SKM-1 (cell line): ENCODE measurements at regions not wholly inside any gene's neighbourhood (a gene's known extent, or its start where the extent isn't known, plus 50 kb on each side); places are given as distances from the start of the nearest gene placed in this dataset.

ENCODE experiments used
- DNase-seq: peaks from one replicate; lab custom pipeline; 2025; ENCODE audit not compliant: unreplicated experiment; lab: John Stamatoyannopoulos, UW

DNA sequence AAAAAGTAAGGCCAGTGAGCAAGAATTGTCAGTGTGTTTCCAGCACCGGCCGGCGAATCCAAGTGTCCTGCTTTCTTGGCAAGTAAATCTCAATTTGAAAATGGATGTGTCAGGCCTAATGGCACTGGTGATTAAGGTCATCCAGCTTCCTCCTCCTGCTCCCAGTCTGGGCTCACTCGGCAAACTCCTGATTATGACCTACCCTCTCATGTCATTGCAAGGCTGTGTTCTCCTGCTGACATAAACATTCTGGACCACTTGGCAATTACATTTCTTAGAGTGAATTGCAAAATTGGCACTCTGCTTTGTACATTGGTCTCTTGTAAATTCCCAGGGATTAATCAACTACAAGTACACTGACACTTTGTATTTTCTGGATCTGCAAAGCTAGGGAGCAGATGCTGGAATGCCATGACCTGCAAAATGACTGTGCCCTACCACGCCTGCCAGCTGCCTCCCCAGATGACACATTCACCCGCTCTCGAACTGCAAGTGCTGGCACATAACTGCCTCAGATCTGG is 473.8 kb downstream of the KIF20B start:
- DNase-seq: no peak

DNA sequence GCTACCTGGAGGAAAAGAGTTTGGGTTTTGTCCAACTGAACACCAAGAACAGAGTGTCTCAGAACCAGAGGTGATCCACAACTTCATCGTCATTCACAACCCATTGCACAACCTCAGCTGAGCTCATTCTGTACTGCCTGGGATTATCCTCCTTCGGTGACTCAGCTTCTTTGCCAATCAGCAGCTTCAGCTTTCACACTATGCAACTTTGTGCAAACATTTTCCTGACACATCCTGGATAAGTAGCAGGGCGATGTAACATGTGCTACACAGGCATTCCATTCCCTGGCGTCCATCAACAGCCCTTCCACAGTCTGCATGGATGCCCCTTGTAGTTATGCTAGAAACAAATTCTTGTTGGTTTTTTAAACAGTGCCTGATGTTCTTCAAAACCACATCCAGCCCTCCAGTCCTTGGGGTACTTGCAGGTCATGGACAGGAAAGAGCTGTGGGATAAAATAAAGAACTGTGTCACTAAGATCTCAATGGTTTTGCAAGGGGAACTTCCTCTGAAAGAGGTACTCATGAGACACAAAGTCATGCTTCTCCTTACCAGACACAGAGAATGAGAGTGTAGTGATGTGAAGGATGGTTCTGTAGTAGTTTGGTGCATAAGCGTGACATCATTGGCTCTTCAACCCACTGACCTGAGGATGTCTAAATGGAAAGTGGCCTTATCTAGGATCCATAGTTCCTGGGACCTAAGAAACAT is 478.5 kb downstream of the KIF20B start:
- DNase-seq: peak; percentile 90

DNA sequence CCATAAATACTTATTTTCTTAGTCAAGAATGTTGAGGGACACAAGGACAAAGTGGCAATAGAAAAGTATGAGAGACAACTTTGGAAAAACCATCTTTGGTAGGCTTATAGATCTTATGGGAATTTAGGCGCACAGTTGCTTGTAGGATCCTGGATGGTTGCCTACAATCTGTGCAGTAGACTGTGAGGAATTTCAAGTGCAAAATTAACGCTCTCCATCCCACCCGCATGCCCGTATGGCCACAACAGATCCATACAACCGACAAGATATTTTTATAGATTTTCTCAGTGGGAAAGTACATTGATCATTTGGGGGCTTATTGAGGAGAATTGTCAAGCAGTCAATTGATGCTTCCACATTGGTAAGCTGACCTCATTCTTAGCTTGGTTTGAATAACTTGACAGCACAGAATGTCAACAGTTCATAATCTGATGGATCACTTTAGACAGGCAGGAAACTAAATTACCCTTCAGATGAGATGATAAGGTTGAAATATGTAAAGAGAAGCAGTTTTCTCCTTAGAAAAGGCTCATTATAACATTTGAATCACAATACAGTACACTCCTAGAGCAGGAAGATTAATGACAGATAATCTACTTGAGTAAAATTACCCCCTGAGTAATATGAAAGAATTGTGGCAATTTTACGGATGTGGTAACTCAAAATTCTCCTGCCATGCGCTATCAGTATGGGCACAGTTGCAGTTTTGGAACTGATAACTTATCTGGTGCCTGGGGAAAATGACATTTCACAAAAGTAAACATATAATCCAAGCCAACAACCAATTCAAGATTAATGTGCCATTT is 479.7 kb downstream of the KIF20B start:
- DNase-seq: no peak

DNA sequence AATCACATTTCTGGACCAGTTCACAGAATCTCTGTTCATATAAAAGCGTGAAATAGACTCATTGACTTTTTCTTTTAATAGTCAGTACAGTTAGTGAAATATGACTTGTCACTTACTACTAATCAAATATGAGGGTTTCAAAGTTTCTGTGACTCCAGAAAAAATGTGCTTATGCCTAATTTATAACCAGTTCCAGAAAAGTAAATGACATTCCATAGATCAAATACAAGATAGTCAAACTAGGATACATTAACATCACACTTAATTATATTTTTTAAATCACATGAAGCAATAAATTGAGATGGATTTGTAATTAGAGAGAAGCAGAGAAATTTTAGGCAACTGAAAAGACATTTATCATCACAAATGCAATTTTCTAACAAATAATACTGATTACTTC is 491.4 kb downstream of the KIF20B start:
- DNase-seq: no peak

DNA sequence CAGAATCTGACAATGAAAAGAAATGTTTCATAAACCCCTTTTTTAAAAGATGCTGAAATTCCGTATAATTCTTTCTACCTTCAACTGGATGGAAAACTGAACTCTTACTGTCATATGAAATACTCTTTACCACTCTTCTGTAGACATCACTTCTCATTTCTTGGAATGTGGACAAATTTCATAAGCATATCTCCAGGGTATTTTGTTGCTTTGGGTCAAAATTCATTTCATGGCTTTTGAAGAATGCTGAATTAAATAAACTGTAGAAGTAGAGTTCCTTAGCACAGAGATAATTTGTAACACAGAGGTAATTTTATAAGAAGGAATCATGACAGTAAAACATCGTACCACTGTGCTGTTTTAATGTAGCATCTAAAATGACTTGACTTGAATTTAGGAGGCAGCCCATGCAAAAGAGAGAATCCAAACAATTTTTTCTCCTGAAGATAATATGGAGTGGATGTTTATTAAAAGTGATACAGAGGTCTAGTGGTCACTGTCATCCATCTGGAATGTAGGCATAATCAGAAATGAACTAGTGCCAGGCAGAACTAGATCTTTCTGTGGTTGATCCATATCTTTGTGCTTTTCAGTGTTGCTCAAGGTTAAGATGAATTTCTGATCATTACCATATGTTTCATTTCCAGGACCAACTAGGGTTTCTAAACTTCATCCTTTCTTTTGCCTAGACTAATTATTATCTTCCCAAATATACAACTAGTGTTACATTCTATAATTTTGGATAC is 492.0 kb downstream of the KIF20B start:
- DNase-seq: no peak

DNA sequence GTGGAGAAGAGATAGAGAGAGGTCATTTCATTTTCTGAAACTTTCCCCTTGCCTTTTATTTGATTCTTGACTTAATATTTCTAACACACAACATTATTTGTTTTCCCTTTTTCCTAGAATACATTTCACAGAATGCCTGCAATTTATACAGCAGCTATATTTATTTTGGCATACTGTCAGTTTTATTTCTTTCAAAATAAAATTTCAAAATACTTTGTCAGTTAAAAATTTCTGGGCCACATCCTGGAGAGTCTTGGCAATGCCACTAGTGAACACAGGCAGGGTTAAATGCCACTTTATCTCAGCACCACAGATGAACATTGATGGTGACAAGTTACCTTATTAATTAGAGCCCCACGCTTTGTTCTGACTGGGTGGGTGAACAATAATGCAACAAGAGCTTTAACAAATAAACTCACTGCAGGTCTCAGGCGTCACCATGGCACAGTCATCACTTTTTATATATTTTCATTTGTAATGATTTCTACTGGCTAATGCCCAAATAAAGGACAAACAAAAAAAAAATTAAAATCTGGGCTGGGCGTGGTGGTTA is 494.0 kb downstream of the KIF20B start:
- no peak for DNase-seq

DNA sequence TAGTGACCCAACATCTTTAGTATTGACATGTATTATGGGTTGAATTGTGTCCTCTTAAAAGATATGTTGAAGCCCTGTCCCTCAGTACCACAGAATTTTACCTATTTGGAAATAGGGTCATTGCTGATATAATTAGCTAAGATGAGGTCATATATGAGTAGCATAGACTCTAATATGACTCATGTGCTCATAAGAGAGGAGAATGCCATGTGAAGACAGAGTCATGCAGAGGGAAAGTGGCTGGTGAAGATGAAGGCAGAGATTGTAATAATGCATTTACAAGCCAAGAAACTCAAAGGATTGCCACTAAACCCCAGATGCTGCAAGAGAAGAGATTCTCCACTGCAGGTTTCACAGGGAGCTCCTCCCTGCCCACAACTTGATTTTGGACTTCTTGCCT is 496.4 kb downstream of the KIF20B start:
- DNase-seq: no peak

DNA sequence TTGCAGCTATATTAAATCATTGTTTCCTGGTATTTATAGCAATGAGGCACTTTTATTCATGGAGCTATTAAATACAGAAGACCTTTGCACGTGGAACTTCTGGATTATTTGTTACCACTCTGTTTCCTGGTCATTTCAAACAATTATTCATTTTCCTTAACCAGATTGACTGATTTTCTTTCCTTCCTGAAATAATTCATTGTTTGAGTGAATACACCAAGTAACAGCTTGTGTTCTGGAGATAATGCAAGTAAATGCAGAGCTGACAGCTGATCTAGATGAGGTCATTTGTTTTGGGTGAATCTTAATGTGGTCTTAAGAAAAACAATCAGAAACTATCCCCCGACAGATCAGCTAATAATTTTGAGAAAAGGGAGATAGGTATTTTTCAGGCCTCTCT is 497.7 kb downstream of the KIF20B start:
- no peak for DNase-seq

DNA sequence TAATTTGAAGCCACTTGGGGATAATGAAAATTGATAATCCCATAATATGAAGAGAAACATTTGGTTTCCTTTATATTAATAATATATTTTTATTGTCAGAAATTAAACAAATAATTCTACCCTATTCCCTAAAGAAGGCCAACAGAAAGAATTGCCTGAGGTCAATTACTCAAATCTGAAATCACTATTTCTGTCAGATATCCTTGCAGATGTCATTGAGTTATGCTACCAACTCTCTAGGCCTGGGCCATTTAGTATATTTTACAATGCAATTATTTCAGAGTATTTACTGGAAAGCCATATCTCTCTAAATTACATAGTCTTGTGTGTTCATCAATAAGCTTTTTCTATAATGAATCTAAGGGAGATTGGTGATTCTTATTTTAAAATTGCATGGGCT is 498.1 kb downstream of the KIF20B start:
- no peak for DNase-seq

DNA sequence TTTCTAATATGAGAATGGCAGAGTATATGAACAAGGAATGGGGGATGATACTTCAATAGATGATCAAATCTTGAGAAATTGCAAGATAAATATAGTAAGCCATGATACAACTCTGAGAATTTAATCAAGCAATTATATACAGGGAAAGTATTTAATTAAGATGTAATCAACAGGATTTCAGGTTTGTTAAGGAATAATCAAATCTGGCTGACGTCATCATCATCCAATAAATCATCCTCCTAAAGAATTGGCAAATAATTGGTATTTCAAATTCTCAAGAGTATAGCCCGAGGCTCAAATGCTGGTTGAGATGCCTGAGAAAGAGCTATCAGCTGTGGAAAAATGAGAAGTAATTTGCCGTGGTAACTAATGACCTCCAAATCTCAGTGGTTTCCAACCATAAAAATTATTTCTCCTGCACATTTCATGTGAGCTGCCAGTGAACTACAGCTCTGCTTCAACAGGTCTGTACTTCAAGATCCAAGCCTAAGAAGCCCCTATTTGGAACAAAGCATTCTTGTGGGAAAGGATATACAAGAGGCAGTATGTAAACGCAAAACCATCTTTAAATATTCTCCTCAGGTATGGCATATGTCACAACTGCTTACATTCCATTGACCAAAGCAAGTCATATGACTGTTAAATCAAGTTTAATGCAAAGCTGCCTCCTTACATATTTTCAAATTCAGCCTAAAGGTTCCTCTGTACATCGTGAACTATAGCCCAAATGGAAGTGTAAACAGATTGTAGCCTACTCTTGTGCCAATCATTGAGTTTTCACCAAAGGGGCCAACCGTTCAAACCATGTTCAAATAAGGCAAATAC is 503.0 kb downstream of the KIF20B start:
- no peak for DNase-seq

DNA sequence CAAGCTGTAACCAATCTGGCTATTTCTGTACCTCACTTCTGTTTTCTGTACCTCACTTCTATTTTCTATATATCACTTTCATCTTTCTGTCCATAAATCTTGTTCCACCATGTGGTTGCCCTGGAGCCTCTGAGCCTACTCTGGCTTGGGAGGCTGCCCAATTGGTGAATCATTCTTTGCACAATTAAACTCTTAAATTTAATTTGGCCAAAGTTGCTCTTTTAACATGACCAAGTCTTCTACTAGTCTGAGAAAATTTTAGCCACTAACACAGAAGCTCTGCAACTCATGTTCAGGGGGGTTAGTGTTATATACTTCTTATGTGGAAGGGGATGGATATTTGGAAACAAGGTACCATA is 503.5 kb downstream of the KIF20B start:
- no peak for DNase-seq

DNA sequence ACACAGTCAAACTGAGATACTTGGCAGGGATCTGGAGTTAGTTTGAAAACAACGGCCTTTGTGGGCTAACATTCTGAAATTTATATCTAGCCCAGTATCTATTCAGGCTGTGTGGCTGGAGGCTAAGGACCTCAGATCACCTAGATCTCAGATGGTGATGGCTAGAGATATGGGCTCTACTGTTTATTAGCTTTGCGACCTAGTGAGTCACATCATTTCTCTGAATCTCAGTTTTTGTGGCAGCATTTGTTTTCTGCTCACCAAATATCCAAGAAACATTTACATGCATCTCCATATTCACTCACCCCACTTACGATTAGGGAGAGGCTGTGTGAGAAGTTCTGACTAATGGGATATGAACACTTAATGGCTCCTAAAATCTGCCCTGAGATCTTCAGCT is 503.9 kb downstream of the KIF20B start:
- DNase-seq: no peak

DNA sequence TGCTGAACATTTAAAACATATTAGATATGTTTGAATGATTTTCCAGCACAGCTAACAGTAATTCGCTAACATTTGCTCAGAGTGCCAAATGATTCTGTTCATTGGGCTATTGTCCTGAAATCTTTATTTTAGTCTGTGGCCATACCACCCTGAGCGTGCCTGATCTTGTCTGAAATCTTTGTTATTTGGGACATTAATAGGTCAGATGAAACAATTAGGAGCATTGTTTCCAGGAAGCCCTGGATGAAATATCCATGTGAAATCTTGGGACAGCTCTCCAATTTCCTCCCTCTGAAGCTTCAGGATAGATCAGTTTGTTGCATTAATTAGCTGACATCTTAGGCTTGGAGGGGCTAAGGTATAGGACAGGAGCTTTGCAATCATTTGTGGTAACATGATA is 512.0 kb downstream of the KIF20B start:
- DNase-seq: no peak

DNA sequence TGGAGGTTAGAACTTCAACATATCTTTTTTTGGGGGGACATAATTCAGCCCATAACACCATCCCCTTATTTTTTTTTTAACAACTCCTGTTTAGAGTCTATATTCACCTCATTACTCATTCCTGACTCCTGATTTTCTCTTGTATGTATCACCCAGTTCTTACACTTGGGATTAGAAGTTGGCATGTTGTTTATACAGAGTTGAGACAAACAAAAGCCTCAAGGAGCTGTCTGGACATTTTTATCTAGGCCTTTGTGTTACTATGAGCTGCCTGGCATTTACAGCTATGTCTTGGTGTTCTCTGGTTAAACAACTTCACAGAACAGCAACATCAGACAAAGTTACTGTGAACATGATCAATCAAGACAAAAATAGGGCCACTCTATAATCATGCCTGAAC is 517.5 kb downstream of the KIF20B start:
- DNase-seq: no peak

DNA sequence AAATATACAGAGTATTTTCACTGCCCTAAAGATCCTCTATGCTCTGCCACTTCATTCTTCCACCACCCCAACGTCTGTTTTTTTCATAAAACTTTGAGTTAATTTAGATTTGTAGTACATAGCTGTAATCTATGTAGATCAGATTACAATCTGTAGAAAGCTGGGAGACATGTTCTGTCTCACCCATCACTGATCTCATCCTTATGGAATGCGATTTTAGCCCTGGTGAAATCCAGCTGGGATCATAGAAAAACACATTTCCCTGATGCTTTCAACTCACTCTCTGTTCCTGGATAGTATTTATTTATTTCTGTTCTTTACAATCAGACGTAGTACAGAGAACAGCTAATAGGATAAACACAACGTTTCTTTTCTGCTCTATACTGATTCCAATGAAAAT is 521.0 kb downstream of the KIF20B start:
- DNase-seq: no peak

DNA sequence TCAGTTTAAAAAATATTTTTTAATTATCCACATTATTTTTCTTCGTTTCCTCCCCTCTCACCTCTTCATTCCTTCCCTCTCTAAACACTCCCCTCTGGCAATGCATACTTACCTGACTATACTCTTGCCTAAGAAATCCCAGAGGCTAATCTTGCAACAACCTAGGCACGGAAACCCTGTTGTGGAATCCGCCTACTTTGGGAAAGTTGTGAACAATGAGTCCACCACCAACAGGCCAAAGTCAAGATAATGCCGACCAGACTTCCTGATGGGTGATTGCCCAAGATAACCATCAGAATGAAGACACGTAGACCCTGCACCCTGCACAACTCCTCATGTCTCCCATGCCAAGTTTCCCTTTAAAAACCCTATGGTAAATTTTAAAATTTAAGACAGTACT is 521.5 kb downstream of the KIF20B start:
- DNase-seq: no peak

DNA sequence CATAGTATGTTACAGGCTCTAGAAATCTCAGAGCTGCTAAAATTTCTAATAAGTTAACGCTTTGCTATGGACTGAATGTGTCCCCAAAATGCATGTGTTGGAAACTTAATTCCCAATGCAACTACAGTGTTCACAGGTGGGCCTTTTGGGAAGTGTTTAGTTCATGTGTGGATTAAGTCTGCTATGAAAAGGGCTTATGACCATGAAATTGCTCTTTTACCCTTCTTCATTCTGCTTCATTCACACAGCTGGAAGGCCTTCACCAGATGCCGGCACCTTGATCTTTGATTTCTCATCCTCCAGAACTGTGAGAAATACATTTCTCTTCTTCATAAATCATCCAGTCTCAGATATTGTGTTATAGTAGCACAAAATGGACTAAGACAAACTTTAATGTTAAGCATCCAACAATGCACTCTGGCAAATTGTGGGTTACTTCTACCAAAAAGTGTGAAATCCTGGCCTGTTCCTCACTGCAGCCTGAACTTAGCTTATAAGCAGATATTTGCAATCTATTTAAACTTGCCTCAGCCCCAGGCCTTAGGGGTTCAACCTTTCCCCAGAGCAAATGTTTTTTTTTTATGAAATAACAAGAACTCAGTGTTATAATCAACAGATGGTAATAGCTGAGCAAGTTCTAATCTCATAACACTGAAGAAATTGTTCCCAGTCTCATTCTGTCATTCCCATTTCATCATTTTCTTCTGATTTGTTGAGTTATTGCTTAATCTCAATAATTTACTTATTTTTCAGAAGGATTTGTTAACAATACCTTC is 523.6 kb downstream of the KIF20B start:
- no peak for DNase-seq

DNA sequence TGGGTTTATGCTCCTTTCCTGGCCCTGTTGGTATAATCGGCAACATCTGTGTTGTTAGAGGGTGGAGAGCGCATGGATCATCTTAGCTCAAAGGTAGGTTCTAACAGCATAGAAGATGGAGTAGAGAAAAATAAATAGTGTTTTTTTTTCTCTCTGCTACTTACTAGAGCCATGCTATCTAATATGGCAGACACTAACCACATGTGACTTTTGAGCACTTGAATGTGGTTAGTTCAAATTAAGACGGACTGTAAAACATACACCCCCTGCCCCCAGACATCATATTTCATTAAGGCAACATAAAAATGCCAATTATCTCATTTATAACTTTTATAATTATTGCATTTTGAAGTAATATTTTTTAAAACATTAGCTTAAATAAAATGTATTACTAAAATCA is 525.1 kb downstream of the KIF20B start:
- DNase-seq: no peak

DNA sequence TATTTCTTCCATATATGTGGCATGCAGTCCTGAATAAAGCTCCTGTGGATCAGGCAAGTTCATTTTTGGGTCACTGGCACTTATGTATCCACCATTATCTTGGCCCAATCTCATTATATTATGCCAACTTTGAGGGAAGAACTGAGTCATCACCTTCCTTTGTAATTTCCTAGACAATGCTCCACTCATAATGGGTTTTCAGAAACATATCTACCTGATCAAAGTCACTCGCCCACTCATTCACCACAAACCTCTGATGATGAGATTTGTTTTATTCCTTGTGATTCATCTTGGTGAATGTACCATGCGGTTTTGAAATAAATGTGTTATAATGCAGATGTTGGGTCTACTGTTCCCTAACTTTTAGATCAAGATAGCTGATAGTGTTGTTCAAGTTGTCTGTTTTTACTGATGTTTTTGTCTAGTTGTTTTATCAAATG is 525.8 kb downstream of the KIF20B start:
- DNase-seq: no peak

DNA sequence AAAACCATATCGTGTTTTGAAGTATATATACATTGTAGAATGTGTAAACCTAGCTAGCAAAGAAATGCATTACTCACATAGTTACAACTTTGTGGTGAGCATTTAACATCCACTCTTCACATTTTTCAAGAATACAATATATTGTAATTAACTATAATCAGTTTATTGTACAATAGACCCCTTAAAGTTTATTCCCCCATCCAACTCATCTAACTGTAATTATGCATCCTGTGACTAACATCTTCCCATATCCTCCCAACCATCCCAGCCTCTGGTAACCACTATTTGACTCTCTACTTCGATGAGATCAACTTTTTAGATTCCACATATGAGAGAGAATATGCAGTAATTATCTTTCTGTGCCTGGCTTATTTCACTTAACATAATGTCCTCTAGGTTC is 526.4 kb downstream of the KIF20B start:
- DNase-seq: no peak
